ENCODE measurements at regions not wholly inside any gene's neighbourhood (a gene's known extent, or its start where the extent isn't known, plus 50 kb on each side); places are given as distances from the start of the nearest gene placed in this dataset.

DNA sequence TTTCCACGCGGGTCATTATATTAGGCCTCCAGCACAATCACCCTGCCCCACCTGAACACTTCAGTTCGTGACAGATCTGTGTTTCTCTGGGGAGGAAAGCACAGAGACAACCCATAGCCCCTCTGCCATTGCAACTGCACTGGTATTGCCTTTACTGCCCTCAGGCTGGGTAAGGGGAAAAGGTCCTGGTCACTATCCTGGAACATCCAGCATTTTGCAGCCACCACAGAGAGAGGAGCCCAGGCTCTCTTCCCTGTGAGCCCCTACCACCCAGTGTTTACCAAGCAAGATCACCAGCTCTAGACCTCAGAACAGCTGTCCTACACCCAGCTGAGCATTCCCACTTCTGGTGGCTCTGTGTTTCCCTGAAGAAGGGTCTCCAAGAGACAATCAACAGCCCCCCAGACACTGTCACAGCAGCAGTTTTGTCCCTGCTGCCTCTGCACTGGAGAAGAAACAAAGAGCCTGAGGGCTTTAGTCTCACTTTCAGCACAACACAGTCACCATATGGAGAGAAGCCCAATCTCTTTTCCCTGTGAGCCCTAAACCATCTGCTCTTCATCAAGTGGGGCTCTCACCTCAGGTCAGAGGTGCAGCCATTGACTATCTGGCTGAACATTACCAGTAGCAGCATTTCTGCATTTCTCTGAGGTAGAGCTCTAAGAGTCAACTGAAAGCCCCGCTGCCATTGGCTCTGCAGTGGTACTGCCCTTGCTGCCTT lies 655.2 kb upstream of the FAM174A start:
- Histone ChIP-seq H3K9ac (no peak overlapping the region), H3K4me3 (IDR thresholded peaks at IDR 0.05; ENCODE audit: insufficient read depth, low read depth, low read length) (no peak overlapping the region), H3K4me2 (no peak overlapping the region), H3K79me2 (ENCODE audit: insufficient read depth, low read depth) (no peaks in the 10 kb centered on the region), H3K27ac (no peak overlapping the region), H3K4me1 (ENCODE audit: low read depth, poor library complexity, severe bottlenecking) (no peaks in the 10 kb centered on the region), H2AFZ (ENCODE audit: low read depth) (no peak overlapping the region), H4K20me1 (ENCODE audit: insufficient read depth) (no peaks in the 10 kb centered on the region), H3K27me3 (ENCODE audit: insufficient read depth, low read depth) (no peaks in the 10 kb centered on the region), H3K36me3 (ENCODE audit: insufficient read depth) (no peaks in the 10 kb centered on the region)
- TF ChIP-seq, protein P1, sequence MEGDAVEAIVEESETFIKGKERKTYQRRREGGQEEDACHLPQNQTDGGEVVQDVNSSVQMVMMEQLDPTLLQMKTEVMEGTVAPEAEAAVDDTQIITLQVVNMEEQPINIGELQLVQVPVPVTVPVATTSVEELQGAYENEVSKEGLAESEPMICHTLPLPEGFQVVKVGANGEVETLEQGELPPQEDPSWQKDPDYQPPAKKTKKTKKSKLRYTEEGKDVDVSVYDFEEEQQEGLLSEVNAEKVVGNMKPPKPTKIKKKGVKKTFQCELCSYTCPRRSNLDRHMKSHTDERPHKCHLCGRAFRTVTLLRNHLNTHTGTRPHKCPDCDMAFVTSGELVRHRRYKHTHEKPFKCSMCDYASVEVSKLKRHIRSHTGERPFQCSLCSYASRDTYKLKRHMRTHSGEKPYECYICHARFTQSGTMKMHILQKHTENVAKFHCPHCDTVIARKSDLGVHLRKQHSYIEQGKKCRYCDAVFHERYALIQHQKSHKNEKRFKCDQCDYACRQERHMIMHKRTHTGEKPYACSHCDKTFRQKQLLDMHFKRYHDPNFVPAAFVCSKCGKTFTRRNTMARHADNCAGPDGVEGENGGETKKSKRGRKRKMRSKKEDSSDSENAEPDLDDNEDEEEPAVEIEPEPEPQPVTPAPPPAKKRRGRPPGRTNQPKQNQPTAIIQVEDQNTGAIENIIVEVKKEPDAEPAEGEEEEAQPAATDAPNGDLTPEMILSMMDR (conservative IDR thresholded peaks at IDR 0.05; ENCODE audit: low read depth, low read length) = no peak

- Histone ChIP-seq H3K4me2 (no peak overlapping the region), H3K36me3 (ENCODE audit: insufficient read depth) (no peaks in the 10 kb centered on the region), H2AFZ (ENCODE audit: low read depth) (no peak overlapping the region), H3K27ac (no peak overlapping the region), H3K4me3 (IDR thresholded peaks at IDR 0.05; ENCODE audit: insufficient read depth, low read depth, low read length) (no peak overlapping the region), H3K79me2 (ENCODE audit: insufficient read depth, low read depth) (no peaks in the 10 kb centered on the region), H3K9ac (no peak overlapping the region), H4K20me1 (ENCODE audit: insufficient read depth) (no peaks in the 10 kb centered on the region), H3K27me3 (ENCODE audit: insufficient read depth, low read depth) (no peaks in the 10 kb centered on the region), H3K4me1 (ENCODE audit: low read depth, poor library complexity, severe bottlenecking) (no peaks in the 10 kb centered on the region)
- TF ChIP-seq, protein P1 (conservative IDR thresholded peaks at IDR 0.05; ENCODE audit: low read depth, low read length) = no peak
Measured at GRCh38 chr5:99878830-99879229, 656.3 kb upstream of the FAM174A start.

- H2AFZ ChIP-seq (ENCODE audit: low read depth) = no peak overlapping the region
- no peaks in the 10 kb centered on the region for H3K36me3 ChIP-seq (ENCODE audit: insufficient read depth)
- no peak overlapping the region for H3K4me3 ChIP-seq (IDR thresholded peaks at IDR 0.05; ENCODE audit: insufficient read depth, low read depth, low read length)
- TF ChIP-seq, protein P1 (conservative IDR thresholded peaks at IDR 0.05; ENCODE audit: low read depth, low read length) = no peak
- H3K4me2 ChIP-seq = no peak overlapping the region
- H4K20me1 ChIP-seq (ENCODE audit: insufficient read depth) = no peaks in the 10 kb centered on the region
- H3K79me2 ChIP-seq (ENCODE audit: insufficient read depth, low read depth) = no peaks in the 10 kb centered on the region
- H3K4me1 ChIP-seq (ENCODE audit: low read depth, poor library complexity, severe bottlenecking) = no peaks in the 10 kb centered on the region
- no peak overlapping the region for H3K9ac ChIP-seq
- no peak overlapping the region for H3K27ac ChIP-seq
- H3K27me3 ChIP-seq (ENCODE audit: insufficient read depth, low read depth) = no peaks in the 10 kb centered on the region
Measured at GRCh38 chr5:99866740-99867139, 668.4 kb upstream of the FAM174A start.

- H3K4me1 ChIP-seq (ENCODE audit: low read depth, poor library complexity, severe bottlenecking) = no peaks in the 10 kb centered on the region
- no peaks in the 10 kb centered on the region for H4K20me1 ChIP-seq (ENCODE audit: insufficient read depth)
- no peak overlapping the region for H3K9ac ChIP-seq
- H3K36me3 ChIP-seq (ENCODE audit: insufficient read depth) = no peaks in the 10 kb centered on the region
- TF ChIP-seq, protein P1 (conservative IDR thresholded peaks at IDR 0.05; ENCODE audit: low read depth, low read length) = no peak
- no peak overlapping the region for H3K27ac ChIP-seq
- H3K27me3 ChIP-seq (ENCODE audit: insufficient read depth, low read depth) = no peaks in the 10 kb centered on the region
- no peak overlapping the region for H3K4me2 ChIP-seq
- H3K4me3 ChIP-seq (IDR thresholded peaks at IDR 0.05; ENCODE audit: insufficient read depth, low read depth, low read length) = no peak overlapping the region
- no peaks in the 10 kb centered on the region for H3K79me2 ChIP-seq (ENCODE audit: insufficient read depth, low read depth)
- no peak overlapping the region for H2AFZ ChIP-seq (ENCODE audit: low read depth)
Measured at GRCh38 chr5:99865159-99865558, 670.0 kb upstream of the FAM174A start.

All from KMS-11 (cell line).